ENCODE measurements at regions not wholly inside any gene's neighbourhood (a gene's known extent, or its start where the extent isn't known, plus 50 kb on each side); places are given as distances from the start of the nearest gene placed in this dataset.
"Not testable (repeated sequence)": the region's sequence is repeated elsewhere in the genome, so short reads cannot be mapped to it uniquely, and the experiment has no call there.

DNA sequence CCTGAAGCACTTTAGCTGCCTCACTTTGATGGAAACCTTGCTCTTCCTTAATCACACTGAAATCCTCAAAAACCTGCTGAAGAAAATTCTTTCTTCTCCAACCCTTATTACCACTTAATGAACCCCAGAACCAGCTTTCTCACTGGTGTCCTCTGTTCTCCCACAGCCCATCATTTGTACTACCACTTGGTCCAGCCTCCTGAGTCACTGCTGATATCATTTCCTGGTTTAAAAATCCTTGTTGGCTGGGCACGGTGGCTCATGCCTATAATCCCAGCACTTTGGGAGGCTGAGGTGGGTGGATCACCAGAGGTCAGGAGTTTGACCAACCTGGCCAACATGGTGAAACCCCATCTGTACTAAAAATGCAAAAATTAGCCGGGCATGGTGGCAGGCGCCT is 418.6 kb upstream of the KCNMB2 start:
- no peaks in the 10 kb centered on the region for H3K4me1 ChIP-seq
- in situ Hi-C loops (cut with MboI; ENCODE audit: low sequenced_read_pairs in 4 of 4), result no loop called here
- no peaks in the 10 kb centered on the region for H3K27me3 ChIP-seq
- H3K27ac ChIP-seq, result no peak overlapping the region
- H3K36me3 ChIP-seq, result no peaks in the 10 kb centered on the region
- intact Hi-C loops (cut with DNase I; ENCODE audit: low total_unique reads), result no loop called here
- DNase-seq (no peak), ATAC-seq (no peak)
- TF ChIP-seq, protein P1, sequence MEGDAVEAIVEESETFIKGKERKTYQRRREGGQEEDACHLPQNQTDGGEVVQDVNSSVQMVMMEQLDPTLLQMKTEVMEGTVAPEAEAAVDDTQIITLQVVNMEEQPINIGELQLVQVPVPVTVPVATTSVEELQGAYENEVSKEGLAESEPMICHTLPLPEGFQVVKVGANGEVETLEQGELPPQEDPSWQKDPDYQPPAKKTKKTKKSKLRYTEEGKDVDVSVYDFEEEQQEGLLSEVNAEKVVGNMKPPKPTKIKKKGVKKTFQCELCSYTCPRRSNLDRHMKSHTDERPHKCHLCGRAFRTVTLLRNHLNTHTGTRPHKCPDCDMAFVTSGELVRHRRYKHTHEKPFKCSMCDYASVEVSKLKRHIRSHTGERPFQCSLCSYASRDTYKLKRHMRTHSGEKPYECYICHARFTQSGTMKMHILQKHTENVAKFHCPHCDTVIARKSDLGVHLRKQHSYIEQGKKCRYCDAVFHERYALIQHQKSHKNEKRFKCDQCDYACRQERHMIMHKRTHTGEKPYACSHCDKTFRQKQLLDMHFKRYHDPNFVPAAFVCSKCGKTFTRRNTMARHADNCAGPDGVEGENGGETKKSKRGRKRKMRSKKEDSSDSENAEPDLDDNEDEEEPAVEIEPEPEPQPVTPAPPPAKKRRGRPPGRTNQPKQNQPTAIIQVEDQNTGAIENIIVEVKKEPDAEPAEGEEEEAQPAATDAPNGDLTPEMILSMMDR (IDR thresholded peaks at IDR 0.05 in 4 of 5, conservative IDR thresholded peaks at IDR 0.05 in 1 of 5), result no peak
- TF ChIP-seq POLR2A (IDR thresholded peaks at IDR 0.05), result no peak
- H3K9me3 ChIP-seq, result no peaks in the 10 kb centered on the region
- H3K4me3 ChIP-seq, result no peak overlapping the region

DNA sequence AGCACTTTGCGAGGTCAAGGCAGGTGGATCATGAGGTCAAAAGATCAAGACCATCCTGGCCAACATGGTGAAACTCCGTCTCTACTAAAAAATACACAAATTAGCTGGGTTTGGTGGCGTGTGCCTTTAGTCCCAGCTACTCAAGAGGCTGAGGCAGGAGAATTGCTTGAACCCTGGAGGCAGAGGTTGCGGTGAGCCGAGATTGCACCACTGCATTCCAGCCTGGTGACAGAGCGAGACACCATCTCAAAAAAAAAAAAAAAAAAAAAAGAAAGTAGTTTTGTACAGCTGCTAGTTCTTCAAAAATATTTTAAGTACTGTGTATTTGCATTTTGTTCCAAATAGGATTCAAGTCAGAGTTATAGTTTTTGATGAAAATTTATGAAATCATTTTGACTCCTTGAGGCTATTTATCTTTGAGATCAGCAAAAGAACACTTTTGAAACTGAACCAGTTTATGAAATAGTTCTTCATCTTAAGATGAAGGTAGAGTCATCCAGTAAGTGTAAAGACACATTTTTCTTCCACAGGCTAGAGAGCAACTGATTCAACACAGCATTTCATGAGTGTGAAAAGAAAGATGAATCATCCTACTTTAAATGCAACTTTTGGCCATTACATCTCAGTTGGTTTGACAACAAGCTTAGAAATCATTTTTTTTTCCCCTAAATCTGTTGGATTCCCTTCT is 416.5 kb upstream of the KCNMB2 start:
- H3K4me3 ChIP-seq; H3K9me3 ChIP-seq; H3K36me3 ChIP-seq; in situ Hi-C loops (cut with MboI; ENCODE audit: low sequenced_read_pairs in 4 of 4); intact Hi-C loops (cut with DNase I; ENCODE audit: low total_unique reads); H3K4me1 ChIP-seq; H3K27me3 ChIP-seq: not testable (repeated sequence)
- ATAC-seq, result peak; percentile 26 to 49
- DNase-seq, result peak in 1 of 2 donors; percentile 40
- peak overlapping the region in 2 of 4 donors; percentile 33 to 49 for H3K27ac ChIP-seq

DNA sequence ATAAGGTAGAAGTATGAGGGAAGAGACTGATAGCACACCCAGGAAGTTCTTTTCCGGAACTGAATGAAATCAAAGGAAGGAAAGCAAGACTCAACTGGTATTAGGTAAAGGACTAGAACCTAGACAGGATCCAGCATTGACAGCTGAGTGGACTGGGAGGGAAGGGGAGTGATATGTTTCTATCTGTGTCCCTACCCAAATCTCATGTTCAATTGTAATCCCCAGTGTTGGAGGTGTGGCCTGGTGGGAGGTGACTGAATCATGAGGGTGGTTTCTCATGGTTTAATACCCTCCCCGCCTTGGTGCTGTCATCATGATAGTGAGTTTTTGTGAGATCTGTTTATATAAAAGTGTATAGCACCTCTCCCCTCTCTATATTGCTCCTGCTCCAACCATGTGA is 415.9 kb upstream of the KCNMB2 start:
- H3K4me3 ChIP-seq, result no peak overlapping the region
- DNase-seq (no peak), ATAC-seq (no peak)
- H3K9me3 ChIP-seq, result no peaks in the 10 kb centered on the region
- no peaks in the 10 kb centered on the region for H3K36me3 ChIP-seq
- TF ChIP-seq, protein P1 (IDR thresholded peaks at IDR 0.05 in 4 of 5, conservative IDR thresholded peaks at IDR 0.05 in 1 of 5), result no peak
- TF ChIP-seq POLR2A (IDR thresholded peaks at IDR 0.05), result no peak
- H3K27ac ChIP-seq, result peak overlapping the region in 2 of 4 donors; percentile 33 to 49
- H3K27me3 ChIP-seq, result no peaks in the 10 kb centered on the region
- intact Hi-C loops (cut with DNase I; ENCODE audit: low total_unique reads) (no loop called here), in situ Hi-C loops (cut with MboI; ENCODE audit: low sequenced_read_pairs in 4 of 4) (no loop called here)
- no peaks in the 10 kb centered on the region for H3K4me1 ChIP-seq

DNA sequence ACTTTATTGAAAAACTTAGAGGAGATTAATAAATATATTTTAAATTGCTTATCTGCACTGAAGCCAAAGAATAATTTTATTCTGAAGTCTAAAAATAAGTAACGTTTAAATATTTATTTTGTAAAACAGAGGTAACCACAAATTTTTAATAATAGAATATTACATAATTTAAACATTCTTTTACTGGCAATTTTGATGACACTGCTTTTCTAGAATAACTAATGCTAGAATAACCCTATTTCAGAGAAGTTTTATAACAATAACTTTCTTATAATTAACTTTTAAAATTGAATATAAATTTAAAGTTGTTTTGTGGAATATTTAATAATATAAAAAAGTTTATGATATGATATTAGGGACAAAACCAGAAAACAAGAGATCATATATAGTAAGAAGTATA is 409.6 kb upstream of the KCNMB2 start:
- no peaks in the 10 kb centered on the region for H3K4me1 ChIP-seq
- in situ Hi-C loops (cut with MboI; ENCODE audit: low sequenced_read_pairs in 4 of 4) (no loop called here), intact Hi-C loops (cut with DNase I; ENCODE audit: low total_unique reads) (no loop called here)
- no peak for ATAC-seq
- no peaks in the 10 kb centered on the region for H3K9me3 ChIP-seq
- no peak for DNase-seq
- H3K36me3 ChIP-seq, result no peaks in the 10 kb centered on the region
- TF ChIP-seq POLR2A (IDR thresholded peaks at IDR 0.05), result no peak
- TF ChIP-seq, protein P1 (IDR thresholded peaks at IDR 0.05 in 4 of 5, conservative IDR thresholded peaks at IDR 0.05 in 1 of 5), result no peak
- H3K27me3 ChIP-seq, result no peaks in the 10 kb centered on the region
- no peak overlapping the region for H3K27ac ChIP-seq
- H3K4me3 ChIP-seq, result no peak overlapping the region

DNA sequence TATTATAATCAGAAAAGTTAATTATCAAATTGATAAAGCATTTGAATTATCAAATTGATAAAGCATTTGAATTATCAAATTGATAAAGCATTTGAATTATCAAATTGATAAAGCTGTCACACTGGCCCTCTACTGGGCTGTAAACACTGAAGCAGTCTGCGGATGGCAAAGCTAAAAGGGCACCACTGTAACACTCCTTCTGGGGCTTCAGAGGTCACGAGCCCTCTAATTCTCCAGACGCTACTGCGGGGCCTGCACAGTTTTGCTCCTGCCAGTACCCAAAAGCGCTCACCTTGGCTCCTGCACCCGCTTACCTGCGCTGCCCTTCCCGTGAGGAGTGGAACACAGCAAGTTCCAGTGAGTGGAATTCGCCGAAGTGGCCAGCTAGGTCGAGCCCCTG is 409.0 kb upstream of the KCNMB2 start:
- Histone ChIP-seq H3K36me3 (no peaks in the 10 kb centered on the region), H3K4me1 (no peaks in the 10 kb centered on the region), H3K27me3 (no peaks in the 10 kb centered on the region), H3K4me3 (no peak overlapping the region), H3K27ac (no peak overlapping the region), H3K9me3 (no peaks in the 10 kb centered on the region)
- no peak for TF ChIP-seq POLR2A (IDR thresholded peaks at IDR 0.05)
- TF ChIP-seq, protein P1 (IDR thresholded peaks at IDR 0.05 in 4 of 5, conservative IDR thresholded peaks at IDR 0.05 in 1 of 5), result no peak
- intact Hi-C loops (cut with DNase I; ENCODE audit: low total_unique reads) (no loop called here), in situ Hi-C loops (cut with MboI; ENCODE audit: low sequenced_read_pairs in 4 of 4) (no loop called here)
- ATAC-seq (no peak), DNase-seq (no peak)
